GM19452 (cell line): ENCODE measurements at regions not wholly inside any gene's neighbourhood (a gene's known extent, or its start where the extent isn't known, plus 50 kb on each side); places are given as distances from the start of the nearest gene placed in this dataset.
A peak's percentile ranks its signal among the peaks of the same experiment; 100 is the strongest.

Source experiments
- ATAC-seq: cut with Tn5 transposase; IDR thresholded peaks from one replicate; pipeline ENCODE4 v1.9.1; 2021; ENCODE audit not compliant: unreplicated experiment

DNA sequence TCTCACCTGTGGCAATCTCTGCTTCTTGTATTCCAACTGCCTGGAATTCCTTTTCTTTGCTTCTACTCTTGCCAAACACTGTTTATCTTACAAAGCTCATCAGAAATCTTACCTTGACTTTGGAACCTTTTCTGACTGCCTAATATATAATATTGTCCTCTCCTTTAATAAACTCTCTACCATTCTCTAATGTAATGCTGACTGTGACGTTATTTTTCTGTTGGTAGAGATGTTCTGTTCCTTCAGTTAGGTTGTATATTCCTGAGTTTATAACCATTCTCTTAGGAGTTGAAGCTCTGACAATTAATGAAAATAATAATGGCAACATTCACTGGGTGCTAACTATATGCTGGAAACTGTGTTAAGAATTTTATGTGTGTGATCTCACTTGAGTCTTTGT is 188.8 kb upstream of the ATP10B start:
- ATAC-seq, result no peak

DNA sequence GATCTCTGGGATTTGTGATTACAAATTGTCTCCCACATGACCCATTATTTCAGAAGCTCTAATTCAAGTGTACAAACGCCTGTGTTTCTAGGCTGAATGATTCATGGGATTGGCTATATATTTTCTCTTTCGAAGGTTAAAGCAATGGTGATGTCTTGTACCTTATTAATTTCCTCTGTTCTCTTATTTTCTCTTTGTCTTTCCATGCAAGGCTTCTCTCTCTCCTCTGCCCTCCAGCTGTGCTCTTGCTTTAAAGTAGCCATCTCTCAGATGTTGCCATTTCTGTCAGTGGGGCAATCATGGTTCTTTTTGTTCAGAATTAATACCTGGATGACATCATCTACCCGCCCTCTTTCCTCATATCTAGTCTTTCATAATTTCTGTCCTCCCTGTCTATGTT is 184.3 kb upstream of the ATP10B start:
- no peak for ATAC-seq

DNA sequence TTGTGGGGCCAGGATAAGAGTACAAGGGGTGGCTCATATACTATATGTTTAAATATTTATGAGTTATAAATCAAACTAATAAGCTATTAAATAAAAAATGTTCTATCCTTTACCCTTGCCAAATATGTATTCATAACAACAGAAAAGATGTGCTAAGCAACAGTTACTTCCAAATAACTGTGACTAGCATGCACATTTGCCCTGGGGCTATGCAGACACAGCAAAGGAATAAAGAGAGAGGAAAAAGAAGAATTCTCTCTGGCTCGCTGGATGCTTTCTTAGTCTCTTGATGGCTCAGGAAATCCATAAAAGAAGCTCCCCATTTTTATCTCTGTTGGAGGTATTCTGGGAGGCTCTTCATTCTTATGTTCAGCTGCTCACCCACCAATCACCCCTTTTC is 182.4 kb upstream of the ATP10B start:
- no peak for ATAC-seq

DNA sequence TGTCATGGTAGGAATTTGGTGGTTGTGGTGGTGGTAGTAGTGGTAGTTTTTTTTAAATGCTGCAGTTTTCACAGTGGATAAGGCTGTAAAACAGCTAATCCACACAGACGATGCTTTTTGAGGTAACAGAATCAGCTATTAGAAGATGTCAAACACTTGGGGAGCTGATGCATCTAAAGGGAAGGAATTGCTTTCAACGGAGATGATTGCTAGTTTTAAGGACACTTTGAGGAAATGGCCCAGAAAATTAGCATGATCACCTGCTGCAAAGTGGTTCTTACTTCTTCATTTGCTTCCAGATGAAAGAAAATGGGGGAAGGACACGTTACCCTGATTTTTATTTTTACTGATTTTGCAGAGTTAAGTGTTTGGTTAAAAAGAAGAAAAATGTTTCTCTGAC is 178.2 kb upstream of the ATP10B start:
- no peak for ATAC-seq

DNA sequence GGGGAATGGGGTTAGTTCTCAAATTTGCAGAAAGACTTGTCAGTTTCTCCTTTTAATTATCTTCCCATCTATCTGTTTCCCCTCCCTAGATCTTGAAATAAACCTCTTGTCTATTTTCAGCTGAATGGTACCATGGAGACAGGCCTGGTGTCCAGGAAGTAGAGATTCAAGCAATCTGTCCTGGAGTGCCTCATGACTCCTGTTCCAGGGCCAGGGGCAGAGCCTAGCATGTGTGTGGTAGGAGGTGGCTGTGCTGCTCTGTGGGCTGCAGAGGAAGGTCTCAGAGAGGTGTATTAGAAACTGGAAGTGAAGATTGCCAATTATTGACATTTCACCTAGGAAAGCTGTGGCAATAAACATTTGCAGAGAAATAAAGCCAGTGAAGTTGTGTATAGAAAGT is 175.8 kb upstream of the ATP10B start:
- ATAC-seq, result no peak

DNA sequence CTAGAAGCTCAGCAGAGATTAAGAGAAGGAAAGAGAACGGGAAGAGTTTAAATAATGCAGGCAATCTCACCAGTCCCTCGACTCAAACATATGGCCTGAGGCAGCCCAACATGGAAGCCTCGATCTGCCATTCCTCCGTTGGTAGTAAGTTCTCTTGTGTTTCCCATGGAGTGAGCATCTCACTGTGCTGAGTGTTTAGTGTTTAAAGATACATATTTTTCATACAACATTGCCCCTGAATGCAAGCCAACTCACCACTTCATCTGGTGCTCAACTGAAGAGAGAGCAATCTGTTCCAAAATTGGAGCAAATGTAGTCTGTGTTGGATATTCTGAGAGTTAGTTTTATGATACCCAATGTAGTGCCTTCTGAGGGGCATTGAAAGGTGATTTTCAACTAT is 171.5 kb upstream of the ATP10B start:
- no peak for ATAC-seq

DNA sequence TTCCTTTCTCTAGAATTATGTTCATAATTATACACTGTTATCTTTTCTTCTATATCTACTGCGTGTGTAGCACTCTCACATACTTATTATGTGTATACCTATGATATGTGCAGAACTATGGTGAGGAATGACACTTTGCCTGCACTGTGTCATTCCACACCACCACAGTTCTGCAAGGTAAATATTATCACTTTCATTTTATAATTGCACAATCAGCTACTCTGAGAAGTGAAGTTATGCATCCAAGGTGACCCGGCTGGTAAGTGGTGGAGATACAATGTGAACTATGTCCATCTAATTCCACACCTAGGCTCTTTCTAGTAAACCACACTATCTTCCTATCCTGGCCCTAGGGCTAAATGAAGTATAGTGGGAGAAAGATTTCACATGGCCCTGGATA is 170.1 kb upstream of the ATP10B start:
- no peak for ATAC-seq

DNA sequence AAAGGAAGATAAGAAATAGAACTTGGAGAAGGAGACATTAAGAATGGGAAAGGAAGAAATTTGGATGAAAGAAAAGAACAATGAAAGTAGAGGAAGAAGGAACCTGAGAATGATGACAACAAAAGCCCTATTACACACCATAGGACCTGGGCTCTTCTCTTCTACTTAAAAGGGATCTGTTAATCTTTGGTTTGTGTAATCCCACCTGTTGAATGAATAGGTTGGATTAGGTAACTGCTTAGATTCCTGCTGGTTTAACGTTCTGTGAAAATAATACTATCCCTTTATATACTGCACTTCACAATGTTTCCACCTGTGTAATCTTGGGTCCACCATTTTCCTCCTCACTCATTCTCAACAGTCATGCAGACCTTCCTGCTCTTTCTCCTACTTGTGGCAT is 157.8 kb upstream of the ATP10B start:
- ATAC-seq, result no peak

DNA sequence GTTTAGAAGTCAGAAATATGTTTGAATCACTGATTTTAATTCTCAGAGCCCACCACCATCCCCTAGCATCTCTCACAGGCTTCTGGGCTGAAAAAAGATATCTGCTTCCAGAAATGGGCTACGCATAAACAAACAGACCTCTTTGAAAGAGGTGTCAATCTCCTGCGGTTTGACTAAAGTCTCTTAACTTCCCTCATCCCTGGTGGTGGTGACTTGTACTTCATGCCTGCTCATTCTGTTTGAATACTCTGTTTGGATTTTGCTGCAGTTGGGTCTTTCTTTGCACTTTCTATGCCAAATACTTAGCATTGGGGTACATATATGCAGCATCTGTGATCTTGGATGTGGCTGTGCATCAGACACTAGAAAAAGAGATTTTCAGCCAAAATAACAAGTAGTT is 157.2 kb upstream of the ATP10B start:
- ATAC-seq, result no peak

DNA sequence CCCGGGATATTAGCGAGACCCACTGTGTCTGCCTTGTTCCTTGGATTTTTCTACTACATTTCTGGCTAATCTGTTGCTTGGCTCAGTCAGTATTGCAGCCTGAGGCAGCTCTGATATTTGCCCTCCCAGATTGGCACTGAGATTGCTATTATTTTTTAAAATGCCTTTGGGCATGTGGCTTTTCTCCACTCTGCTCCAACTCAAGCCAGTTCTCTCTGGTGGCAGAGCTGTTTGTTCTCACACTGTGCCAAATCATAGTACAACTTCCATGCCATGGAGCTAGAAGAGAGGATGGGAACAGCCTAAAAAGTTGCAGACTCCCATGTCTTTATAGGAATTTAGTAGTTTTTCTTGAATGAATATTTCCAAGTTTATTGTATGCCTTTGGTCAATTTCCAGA is 155.9 kb upstream of the ATP10B start:
- ATAC-seq, result no peak

DNA sequence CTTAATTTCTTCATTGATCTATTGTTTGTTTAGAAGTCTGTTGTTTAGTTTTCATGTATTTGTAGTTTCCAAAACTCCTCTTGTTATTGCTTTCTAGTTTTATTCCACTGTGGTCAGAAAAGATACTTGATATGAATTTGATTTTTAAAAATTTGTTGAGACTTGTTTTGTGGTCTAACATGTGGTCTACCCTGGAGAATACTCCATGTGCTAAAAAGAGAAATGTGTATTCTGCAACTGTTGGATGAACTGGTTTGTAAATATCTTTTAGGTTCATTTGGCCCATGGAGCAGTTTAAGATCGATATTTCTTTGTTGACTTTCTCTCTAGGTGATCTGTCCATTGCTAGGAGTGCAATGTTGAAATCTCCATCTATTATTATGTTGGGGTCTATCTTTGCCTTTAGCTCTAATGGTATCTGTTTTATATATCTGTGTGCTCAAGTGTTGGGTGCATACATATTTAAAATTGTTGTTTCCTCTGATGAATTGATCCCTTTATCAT is 150.6 kb upstream of the ATP10B start:
- no peak for ATAC-seq

DNA sequence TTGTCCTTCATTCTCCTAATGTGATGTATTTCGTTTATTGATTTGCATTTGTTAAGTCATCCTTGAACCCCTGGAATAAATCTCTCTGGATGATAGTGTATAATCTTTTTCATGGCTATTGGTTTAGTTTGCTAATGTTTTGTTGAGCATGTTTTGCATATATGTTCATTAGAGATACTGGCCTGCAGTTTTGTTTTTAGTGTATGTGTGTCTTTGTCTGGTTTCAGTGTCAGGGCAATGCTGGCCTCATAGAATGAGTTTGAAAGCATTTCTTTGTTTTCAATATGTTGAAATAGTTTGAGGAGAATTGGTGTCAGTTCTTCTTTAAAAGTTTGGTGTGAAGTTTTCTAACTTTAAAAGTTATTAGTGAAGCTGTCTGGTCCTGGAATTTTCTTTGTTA is 149.6 kb upstream of the ATP10B start:
- ATAC-seq, result peak; percentile 78

DNA sequence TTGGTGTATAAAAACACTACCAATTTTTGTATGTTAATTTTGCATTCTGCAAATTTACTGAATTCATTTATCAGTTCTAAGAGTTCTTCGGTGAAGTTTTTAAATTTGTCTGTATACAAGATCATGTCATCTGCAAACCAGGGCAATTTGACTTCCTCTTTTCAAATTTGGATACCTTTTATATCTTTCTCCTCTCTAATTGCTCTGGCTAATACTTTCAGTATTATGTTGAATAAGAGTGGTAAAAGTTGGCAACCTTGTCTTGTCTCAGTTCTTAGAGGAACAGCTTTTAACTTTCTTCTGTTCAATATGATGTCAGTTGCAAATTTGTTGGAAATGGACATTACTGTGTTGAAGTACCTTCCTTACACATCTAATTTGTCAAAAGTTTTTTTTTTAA is 149.1 kb upstream of the ATP10B start:
- peak; percentile 48 for ATAC-seq

DNA sequence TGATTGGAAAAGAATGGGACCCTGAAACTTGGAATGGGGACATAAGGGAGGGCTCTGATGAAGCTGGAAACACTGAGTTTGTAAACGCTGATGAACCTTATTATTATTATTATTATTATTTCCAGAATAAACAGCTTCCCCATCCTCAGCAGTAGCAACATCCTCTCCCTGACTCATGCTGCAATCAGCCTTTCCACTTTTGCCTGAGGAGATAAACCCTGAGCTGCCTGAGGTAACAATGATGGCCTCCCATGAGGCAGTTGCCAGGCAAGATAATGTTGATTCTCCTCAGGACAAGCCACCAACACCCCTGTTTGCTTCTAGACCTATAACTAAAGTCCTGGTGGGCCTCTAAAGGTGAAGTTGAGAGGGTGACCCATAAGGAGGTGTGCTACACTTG is 139.2 kb upstream of the ATP10B start:
- no peak for ATAC-seq

DNA sequence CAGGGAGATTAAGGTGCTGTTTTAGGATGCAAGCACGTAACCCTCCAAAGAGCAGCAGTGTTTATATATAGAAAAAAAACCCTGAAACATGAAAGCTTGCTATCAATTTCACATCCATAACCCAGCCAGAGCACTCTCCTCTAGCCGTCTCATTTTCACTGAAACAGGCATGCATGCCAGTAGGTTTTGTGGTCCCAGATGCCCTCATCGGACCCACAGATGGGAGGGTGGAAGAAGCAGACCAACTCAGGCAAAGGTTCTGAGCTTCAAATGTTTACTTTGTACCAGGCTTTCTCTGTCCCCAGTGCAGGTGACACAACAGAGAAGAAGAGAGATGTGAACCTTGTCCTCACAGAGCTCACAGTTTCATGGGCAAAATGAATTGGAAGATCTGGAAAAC is 127.4 kb upstream of the ATP10B start:
- ATAC-seq, result no peak

DNA sequence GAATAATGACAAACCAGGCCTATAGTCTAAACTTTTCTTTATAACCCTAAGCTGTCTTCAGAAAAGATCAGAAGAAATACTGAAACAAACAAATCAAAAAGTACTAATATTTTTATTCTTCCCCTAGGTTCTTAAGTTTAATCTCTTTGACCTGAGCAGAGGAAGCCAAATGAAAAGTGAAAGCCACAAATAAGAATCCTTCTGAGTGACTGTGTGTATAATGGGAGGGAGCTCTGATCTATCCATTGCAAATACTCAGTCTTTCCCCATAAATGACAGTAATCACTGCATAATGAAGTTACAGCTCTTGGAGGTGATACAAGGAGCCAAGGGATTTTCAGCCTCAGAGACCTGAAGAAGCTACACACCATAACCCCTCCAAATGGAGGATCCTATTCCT is 126.9 kb upstream of the ATP10B start:
- no peak for ATAC-seq

DNA sequence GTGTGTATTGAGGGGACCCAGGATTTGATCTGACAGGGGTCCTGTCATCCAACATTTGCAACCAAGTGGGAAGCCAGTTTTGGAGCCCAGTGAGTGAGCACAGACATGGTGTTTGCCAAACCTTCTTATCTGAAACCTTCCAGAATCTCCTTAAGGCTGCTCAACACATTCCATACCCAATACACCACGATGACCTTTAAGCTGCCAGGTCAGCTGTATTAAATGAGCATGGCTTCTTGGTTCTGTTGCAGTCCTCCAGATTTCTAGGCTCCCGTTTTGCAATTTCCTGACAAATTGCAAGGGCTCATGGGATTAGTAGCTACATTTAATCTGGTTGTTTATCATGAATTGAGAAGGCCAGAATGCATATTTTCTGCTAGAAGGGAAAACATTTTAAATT is 124.2 kb upstream of the ATP10B start:
- ATAC-seq, result no peak

DNA sequence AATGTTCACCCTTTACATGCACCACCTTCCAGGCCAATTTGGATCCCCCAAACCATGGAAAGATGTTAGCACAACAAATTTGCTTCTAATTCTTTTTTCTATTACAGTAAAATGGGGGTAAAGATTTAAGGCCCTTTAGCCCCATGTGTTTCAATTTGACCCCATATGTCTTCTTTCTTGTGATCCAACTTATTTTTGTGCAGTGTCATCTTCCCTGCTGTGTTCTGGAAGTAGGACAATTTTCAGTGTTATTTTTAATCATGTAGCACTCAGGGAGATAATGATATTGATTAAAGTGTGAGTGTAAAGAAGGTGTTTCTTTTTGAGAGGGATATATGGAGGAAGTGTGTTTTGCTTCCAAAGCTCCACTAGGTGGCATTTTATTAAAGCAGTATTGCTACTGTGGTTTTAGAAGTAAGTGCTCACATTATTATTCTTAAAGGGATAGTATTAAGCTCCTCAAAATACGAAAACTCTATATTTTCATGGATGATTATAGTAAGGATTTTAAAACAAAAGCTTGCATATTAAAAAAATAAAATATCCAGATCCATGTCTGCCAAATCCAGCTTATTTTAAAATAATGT is 118.7 kb upstream of the ATP10B start:
- ATAC-seq, result no peak

DNA sequence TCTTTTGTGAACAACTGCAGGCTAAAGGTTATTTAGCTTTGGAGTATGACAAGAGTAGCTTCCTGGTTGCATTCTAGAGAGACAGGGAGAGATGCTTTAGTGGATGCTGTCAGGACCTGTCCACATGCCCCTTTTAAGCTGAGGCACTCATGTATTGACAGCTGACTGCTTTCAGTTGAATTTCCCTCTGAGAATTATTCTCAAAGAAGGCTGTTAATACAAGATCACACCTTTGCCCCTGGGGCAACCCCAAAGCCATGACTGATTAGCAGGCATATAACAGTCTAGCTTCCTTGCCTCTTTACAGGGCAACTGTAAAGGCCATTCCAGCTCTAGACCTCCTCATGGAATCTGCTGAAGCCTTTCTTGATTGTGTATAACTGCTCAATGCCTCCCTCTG is 117.6 kb upstream of the ATP10B start:
- ATAC-seq, result no peak

DNA sequence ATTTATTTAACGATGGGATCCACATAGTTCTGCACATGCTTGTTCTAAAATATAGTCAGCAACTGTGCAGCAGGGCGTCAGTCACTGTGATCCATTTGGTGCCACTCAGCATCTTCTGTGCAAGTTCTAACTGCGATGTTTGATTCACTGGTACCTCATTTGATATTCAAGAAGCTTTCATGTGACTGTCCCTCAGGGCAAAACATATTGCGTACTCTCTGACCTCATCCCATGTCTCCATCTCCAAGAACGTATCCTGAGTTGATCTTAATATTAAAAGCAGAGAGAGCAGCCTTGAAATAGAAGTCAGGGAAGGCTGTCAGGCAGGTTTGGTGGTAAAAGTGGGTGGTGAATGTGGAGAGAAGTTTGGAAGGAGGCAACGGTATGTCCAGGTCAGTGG is 116.5 kb upstream of the ATP10B start:
- ATAC-seq, result no peak

DNA sequence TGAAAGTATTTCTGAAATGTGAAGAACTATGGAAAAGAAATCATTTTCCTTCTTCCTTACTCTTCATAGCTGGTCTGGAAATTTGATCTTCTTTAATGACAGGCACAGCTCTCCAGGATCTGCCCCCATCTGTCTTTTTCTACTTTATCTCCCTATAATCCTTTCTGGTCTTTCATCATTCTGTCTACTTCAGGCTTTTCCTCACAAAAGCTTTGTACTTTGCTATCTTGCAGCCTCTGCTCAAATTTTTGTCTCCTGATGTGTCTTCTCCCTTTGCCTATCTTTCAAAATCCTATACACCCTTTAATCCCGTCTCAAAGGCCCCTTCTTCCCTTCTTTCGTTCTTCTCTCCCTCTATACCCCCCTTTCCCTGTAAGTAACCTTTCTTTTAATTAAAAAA is 114.9 kb upstream of the ATP10B start:
- ATAC-seq, result no peak

DNA sequence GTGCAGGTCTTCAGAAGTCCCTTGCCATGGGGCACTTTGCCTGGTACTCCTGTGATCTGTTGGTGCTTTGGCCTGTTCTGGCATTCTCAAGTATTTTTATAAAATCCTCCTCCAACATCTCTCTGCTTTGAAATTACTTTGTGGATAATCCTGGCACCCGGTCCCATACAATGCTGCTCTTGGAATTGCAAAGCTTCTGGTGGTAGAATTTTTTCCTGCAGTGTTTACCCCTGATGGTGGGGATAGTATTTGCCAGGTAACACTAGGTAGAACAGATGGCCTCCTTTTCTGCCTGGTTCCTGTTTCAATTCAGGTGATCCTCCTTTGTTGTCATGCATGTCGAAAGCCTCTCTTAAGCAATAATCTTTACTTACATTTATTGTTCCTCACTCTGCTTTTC is 109.8 kb upstream of the ATP10B start:
- ATAC-seq, result no peak

DNA sequence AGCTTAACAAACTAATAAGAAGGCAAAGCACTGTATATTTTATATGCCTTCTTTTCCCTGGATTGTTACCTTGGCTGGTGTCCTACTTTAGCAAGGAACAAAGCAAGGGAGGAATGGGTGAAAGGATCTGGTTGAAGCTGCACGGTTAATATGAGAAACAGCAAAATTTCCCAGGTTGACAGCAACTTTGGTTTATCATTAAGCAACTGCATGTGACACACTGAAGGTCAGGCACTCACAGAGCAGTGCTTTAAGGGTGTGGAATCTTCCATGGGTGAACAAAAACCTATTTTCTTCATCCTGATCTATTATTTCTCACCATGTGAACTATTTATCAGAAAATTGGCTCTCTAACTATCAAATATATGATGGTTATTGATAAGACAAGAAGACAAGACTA is 109.0 kb upstream of the ATP10B start:
- peak; percentile 32 for ATAC-seq

DNA sequence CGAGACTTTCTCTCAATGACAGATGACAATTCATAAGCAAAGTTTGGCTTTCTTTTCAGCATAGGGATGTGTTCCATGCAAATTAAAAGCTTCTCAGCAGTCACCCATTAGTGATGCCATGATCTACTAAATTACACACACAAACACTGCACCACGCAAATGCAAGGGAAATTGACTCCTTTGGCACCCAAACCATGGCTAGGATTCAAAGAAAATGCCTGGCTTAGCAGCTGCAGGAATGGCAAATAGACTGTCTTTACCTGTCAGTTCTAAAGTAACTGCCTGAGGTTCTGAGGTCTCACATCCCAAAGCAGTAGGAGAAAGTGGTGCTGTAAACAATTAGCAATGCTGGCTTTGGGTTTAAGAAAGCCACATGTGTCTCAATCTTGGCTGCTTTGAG is 108.6 kb upstream of the ATP10B start:
- no peak for ATAC-seq
